ENCODE measurements at regions not wholly inside any gene's neighbourhood (a gene's known extent, or its start where the extent isn't known, plus 50 kb on each side); places are given as distances from the start of the nearest gene placed in this dataset.

GRCh38 chr2:187698374-187699110, 144.3 kb upstream of the TFPI start:
- H3K9ac ChIP-seq (ENCODE audit: insufficient read depth, low read length, poor library complexity, severe bottlenecking) = no peak overlapping the region
- no peak overlapping the region for H3K4me2 ChIP-seq (replicated peaks; ENCODE audit: extremely low read depth, low read length, poor library complexity, severe bottlenecking)
- no peak for TF ChIP-seq CTCF (IDR thresholded peaks at IDR 0.05)
- H3K27me3 ChIP-seq (ENCODE audit: control insufficient read depth in 2 of 2, insufficient read depth in 2 of 2, low read length in 2 of 2) = no peaks in the 10 kb centered on the region
- H3K27ac Mint-ChIP-seq = peak overlapping the region in 1 of 7 donors; percentile 21
- H3K36me3 ChIP-seq (replicated peaks in 1 of 2; ENCODE audit: control insufficient read depth in 1 of 2, insufficient read depth in 2 of 2, low read length in 2 of 2) = no peaks in the 10 kb centered on the region
- H3K4me3 Mint-ChIP-seq = no peak overlapping the region
- H4K20me1 ChIP-seq (ENCODE audit: insufficient read depth, low read length) = no peaks in the 10 kb centered on the region
- WGBS (ENCODE audit: insufficient coverage) = no CpG with 5 or more reads among the region's 2 CpGs
- H3K9me3 ChIP-seq (replicated peaks in 1 of 2; ENCODE audit: control insufficient read depth in 1 of 2, insufficient read depth in 1 of 2, low read length in 2 of 2) = peaks cover 0 to 5% of the 10 kb centered on the region in 2 donors
- DNase-seq = no peak
- H3K4me1 Mint-ChIP-seq = no peaks in the 10 kb centered on the region
- no peaks in the 10 kb centered on the region for H3K79me2 ChIP-seq (ENCODE audit: insufficient read depth, low read length)
- H3K27ac ChIP-seq (ENCODE audit: low read depth in 1 of 2, low read length in 2 of 2) = no peak overlapping the region
- H3K4me3 ChIP-seq (replicated peaks in 1 of 3; ENCODE audit: low read depth in 2 of 3, low read length in 3 of 3) = no peak overlapping the region
- H3K36me3 Mint-ChIP-seq = no peaks in the 10 kb centered on the region
- H3K27me3 Mint-ChIP-seq (ENCODE audit: low read depth in 3 of 3) = no peaks in the 10 kb centered on the region
- intact Hi-C loops (cut with micrococcal nuclease) = no loop called here
- H2AFZ ChIP-seq (ENCODE audit: insufficient read depth, low read depth, low read length, poor library complexity, severe bottlenecking) = no peak overlapping the region
- peaks cover 0 to 8% (median 3%) of the 10 kb centered on the region in 7 donors for H3K9me3 Mint-ChIP-seq
- H3K4me1 ChIP-seq (ENCODE audit: control insufficient read depth in 1 of 2, insufficient read depth in 2 of 2, low read length in 2 of 2) = no peaks in the 10 kb centered on the region

- no peak overlapping the region for H2AFZ ChIP-seq (ENCODE audit: insufficient read depth, low read depth, low read length, poor library complexity, severe bottlenecking)
- no peak for DNase-seq
- no peaks in the 10 kb centered on the region for H3K27me3 Mint-ChIP-seq (ENCODE audit: low read depth in 3 of 3)
- peaks cover 0 to 5% of the 10 kb centered on the region in 2 donors for H3K9me3 ChIP-seq (replicated peaks in 1 of 2; ENCODE audit: control insufficient read depth in 1 of 2, insufficient read depth in 1 of 2, low read length in 2 of 2)
- no peaks in the 10 kb centered on the region for H3K36me3 ChIP-seq (replicated peaks in 1 of 2; ENCODE audit: control insufficient read depth in 1 of 2, insufficient read depth in 2 of 2, low read length in 2 of 2)
- no peaks in the 10 kb centered on the region for H3K79me2 ChIP-seq (ENCODE audit: insufficient read depth, low read length)
- no peak overlapping the region for H3K27ac ChIP-seq (ENCODE audit: low read depth in 1 of 2, low read length in 2 of 2)
- H3K36me3 Mint-ChIP-seq = no peaks in the 10 kb centered on the region
- H3K4me3 Mint-ChIP-seq = no peak overlapping the region
- WGBS (ENCODE audit: insufficient coverage) = no CpG with 5 or more reads among the region's 1 CpG
- H3K9ac ChIP-seq (ENCODE audit: insufficient read depth, low read length, poor library complexity, severe bottlenecking) = no peak overlapping the region
- H4K20me1 ChIP-seq (ENCODE audit: insufficient read depth, low read length) = no peaks in the 10 kb centered on the region
- no peak for TF ChIP-seq CTCF (IDR thresholded peaks at IDR 0.05)
- H3K27ac Mint-ChIP-seq = no peak overlapping the region
- H3K4me1 ChIP-seq (ENCODE audit: control insufficient read depth in 1 of 2, insufficient read depth in 2 of 2, low read length in 2 of 2) = no peaks in the 10 kb centered on the region
- H3K27me3 ChIP-seq (ENCODE audit: control insufficient read depth in 2 of 2, insufficient read depth in 2 of 2, low read length in 2 of 2) = no peaks in the 10 kb centered on the region
- no peaks in the 10 kb centered on the region for H3K4me1 Mint-ChIP-seq
- no peak overlapping the region for H3K4me3 ChIP-seq (replicated peaks in 1 of 3; ENCODE audit: low read depth in 2 of 3, low read length in 3 of 3)
- intact Hi-C loops (cut with micrococcal nuclease) = no loop called here
- peaks cover 0 to 6% (median 3%) of the 10 kb centered on the region in 7 donors for H3K9me3 Mint-ChIP-seq
- H3K4me2 ChIP-seq (replicated peaks; ENCODE audit: extremely low read depth, low read length, poor library complexity, severe bottlenecking) = no peak overlapping the region
Observed at GRCh38 chr2:187702157-187702556, 147.9 kb upstream of the TFPI start.

Data from CD14-positive monocyte (primary cell).